GM21717 (cell line): ENCODE measurements at regions not wholly inside any gene's neighbourhood (a gene's known extent, or its start where the extent isn't known, plus 50 kb on each side); places are given as distances from the start of the nearest gene placed in this dataset.

Experiments used
- ATAC-seq: cut with Tn5 transposase; IDR thresholded peaks from one replicate; pipeline ENCODE4 v1.9.1; 2021; ENCODE audit warnings: mild to moderate bottlenecking, moderate library complexity; ENCODE audit not compliant: unreplicated experiment

DNA sequence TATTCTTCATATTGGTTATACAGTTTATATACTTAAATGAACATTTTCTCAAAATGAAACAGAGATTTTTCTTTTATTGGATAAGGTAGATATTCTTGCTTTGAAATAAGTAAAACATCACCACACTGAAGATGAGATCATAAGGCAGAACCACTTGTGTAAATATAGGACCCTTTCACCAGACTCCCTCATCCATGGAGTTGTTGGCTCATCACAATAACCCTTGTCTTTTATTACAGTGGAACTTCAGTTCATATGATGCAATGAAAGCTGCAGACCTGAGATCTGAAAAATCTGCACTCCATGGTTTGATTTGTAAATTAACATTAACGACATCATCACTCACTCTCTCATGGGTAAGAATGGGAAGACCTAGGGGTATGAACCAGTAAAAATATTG lies 51.9 kb upstream of the DBX2 start:
- ATAC-seq, result no peak

GRCh38 chr12:45105996-45106395 lies 55.1 kb upstream of the DBX2 start:
- no peak for ATAC-seq

GRCh38 chr12:45112306-45112705 lies 61.4 kb upstream of the DBX2 start:
- ATAC-seq, result no peak

- no peak for ATAC-seq
These were observed 70.3 kb upstream of the DBX2 start for GRCh38 chr12:45121224-45121623.

DNA sequence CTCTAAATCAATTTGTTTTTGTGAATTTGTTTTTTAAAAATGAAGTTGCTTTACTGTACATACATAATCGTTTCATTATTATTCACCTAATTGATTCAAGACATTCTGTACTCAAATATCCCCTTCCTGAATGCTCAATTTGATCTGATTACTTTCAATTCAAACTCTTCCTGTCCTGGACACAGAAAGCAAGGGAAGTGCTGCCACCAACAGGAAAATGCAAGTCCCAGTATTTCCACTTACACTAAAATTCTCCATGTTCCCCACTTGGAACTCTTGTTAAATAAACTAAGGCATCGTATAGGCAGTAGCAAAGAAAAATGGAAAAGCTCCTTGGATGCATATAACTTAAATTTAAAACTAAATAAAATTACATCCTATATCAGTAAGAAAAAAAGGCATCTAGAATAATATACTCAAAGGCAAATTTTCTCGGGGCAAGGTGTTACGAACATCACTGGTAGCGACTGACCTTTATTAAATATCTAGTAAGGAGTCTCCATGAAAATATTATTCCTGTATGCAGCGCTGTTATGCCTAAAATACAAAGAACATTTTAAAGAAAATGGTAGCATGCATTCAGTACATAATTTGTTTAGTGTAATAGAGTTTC lies 72.0 kb upstream of the DBX2 start:
- ATAC-seq, result no peak

- no peak for ATAC-seq
These were observed 73.7 kb upstream of the DBX2 start for GRCh38 chr12:45124485-45125155.

GRCh38 chr12:45125997-45126396 lies 75.1 kb upstream of the DBX2 start:
- no peak for ATAC-seq

GRCh38 chr12:45128637-45129036 lies 77.7 kb upstream of the DBX2 start:
- ATAC-seq, result no peak

GRCh38 chr12:45130881-45131281 lies 80.0 kb upstream of the DBX2 start:
- ATAC-seq, result peak; percentile 78

GRCh38 chr12:45131506-45131905 lies 80.6 kb upstream of the DBX2 start:
- ATAC-seq, result no peak

DNA sequence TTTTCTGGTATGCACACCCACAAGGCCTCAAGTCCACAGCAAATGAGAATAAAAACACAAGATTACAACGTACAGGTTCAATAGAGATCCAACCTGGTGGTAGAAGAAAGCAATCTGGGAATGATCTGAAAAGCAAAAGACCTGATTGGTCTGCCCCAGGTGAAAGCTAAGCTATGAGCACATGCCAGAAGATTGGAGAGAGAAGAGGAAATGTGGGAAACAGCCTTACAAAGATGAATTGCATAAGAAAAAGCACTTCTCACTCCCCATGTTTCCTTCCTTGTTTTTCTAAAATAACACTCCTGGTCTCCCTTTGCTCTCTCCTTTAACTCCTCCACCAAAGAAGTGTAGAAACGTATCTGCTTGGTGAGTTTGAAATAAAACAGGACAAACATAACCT lies 77.3 kb upstream of the ANO6 start:
- no peak for ATAC-seq

- no peak for ATAC-seq
These were observed 67.9 kb upstream of the ANO6 start for GRCh38 chr12:45148006-45148405.

DNA sequence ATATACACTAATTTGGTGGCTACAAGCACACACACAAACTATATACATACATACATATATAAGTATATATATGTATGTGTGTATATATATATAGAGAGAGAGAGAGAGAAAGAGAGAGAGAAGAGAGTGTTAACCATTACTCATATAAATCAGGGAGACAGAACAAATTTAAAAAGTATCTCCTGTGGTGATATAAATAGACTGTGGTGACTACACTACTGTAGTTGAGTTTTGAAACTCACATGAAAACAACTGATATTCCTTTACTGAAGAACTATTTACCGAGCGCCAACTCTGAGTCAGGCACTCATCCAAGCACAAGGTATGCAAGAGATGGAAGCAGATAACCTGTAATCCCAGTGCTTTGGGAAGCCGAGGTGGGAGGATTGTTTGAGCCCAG lies 67.3 kb upstream of the ANO6 start:
- no peak for ATAC-seq

DNA sequence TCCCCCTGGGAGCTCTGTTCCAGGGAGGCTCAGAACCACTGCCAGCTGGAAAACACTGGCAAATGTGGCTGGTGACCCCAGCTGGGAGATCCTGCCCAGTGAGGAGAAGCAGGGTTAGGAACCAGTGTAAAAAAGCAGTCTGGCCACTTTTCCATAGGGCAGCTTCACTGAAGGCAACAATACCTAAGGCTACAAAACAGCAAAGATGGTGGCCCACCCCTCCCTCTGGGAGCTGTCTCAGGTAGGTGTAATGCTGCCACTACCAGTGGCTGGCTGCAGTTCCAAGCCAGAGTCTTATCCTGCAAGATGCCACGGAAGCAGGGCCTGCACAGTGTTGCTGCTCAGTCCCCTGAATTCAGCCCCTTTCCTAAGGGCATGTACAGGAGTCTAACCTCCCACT lies 50.6 kb upstream of the ANO6 start:
- ATAC-seq, result no peak

DNA sequence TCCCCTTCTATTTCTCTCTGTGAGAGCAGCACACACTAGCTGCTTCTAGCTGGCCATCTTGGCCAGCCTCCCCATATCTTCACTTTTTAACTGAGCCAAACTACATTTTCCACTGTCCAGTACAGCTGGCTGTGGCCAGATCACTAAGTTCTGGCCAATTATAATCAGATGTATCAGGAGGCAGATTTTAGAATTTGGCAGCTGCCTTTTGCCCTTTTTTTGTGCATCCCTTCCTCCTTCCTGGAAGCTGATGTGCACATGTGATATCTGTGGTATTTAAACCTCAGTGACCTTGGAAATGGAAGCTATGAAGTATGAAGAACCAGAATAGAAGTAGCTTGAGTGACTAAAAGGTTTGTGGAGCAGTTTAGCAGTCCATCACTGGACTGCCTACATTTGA lies 49.8 kb upstream of the ANO6 start:
- ATAC-seq, result no peak
